GM12878 (cell line): ENCODE measurements at regions not wholly inside any gene's neighbourhood (a gene's known extent, or its start where the extent isn't known, plus 50 kb on each side); places are given as distances from the start of the nearest gene placed in this dataset.

ENCODE experiments used
- ATAC-seq: fragments of 200-7000 bp; cut with Tn5 transposase; 3 replicates; pipeline ENCODE4 v1.9.1; 2020; ENCODE audit warnings: mild to moderate bottlenecking, moderate library complexity
- BruUV-seq: library from RNA; stranded (reverse); fragments of 400-500 nt; replicated peaks from 2 replicates; lab custom pipeline; 2021; lab: Mats Ljungman, UMichigan
- CTCF ChIA-PET: fragments of 300-600 bp; sonication (Branson Sonifier 250); formaldehyde crosslinking; extraction: SDS; loops from one replicate; lab custom pipeline; 2021; ENCODE audit warnings: inconsistent platforms; lab: Yijun Ruan, JAX
- POLR2A ChIA-PET: fragments of 350-600 bp; formaldehyde crosslinking; extraction: SDS; loops from one replicate; lab custom pipeline; 2021; ENCODE audit warnings: inconsistent platforms; lab: Charles Lee
- RAD21 ChIA-PET: fragments of 300-600 bp; sonication (Branson Sonifier 250); formaldehyde crosslinking; loops from one replicate; lab custom pipeline; 2023; ENCODE audit warnings: antibody characterized with exemption; ENCODE audit not compliant: unreplicated experiment; lab: Charles Lee
- SMC1A ChIA-PET: fragments of 300-600 bp; sonication (Branson Sonifier 250); formaldehyde crosslinking; loops from one replicate; lab custom pipeline; 2023; ENCODE audit not compliant: unreplicated experiment, uncharacterized antibody; lab: Charles Lee
- DNase-seq: peaks from one replicate; pipeline ENCODE4 v3.0.0-alpha.2; 2011; ENCODE audit warnings: low read depth, low spot score
- FAIRE-seq: peaks from 3 replicates; lab custom pipeline; 2011; peaks lifted over from hg19 to GRCh38; lab: Jason Lieb, UNC
- H2AFZ ChIP-seq: 2 replicates; pipeline ENCODE4 v1.6.0; 2011; ENCODE audit warnings: low read depth, low read length, control low read depth; ENCODE audit not compliant: control insufficient read depth
- H3K27ac ChIP-seq: 2 replicates; pipeline ENCODE4 v1.5.1; 2011; ENCODE audit warnings: control low read depth; ENCODE audit not compliant: control insufficient read depth, insufficient read depth
- H3K27me3 ChIP-seq, 2 experiments: replicated peaks in 1 of 2; 2 replicates each; pipeline versions ENCODE4 v1.6.0 to v1.6.1; 2011; ENCODE audit warnings: low read length in 1 of 2; ENCODE audit not compliant: control insufficient read depth in 2 of 2, insufficient read depth in 2 of 2
- H3K36me3 ChIP-seq, 2 experiments: 2 replicates each; pipeline ENCODE4 v1.5.1; 2011; ENCODE audit warnings: low read length in 1 of 2; ENCODE audit not compliant: control insufficient read depth in 2 of 2, insufficient read depth in 2 of 2
- H3K4me1 ChIP-seq: 2 replicates; pipeline ENCODE4 v1.6.1; 2011; ENCODE audit warnings: mild to moderate bottlenecking, low read length, moderate library complexity, mixed read lengths; ENCODE audit not compliant: control insufficient read depth, insufficient read depth
- H3K4me2 ChIP-seq: 2 replicates; pipeline ENCODE4 v1.6.0; 2011; ENCODE audit warnings: control low read depth; ENCODE audit not compliant: control insufficient read depth, insufficient read depth
- H3K4me3 ChIP-seq: fragments of 200-600 bp; sonication (generic); 2 replicates; pipeline ENCODE4 v1.5.1; 2016
- H3K79me2 ChIP-seq: 2 replicates; pipeline ENCODE4 v1.6.0; 2011; ENCODE audit warnings: low read length; ENCODE audit not compliant: control insufficient read depth, insufficient read depth
- H3K9ac ChIP-seq: 2 replicates; pipeline ENCODE4 v1.8.0; 2011; ENCODE audit warnings: low read length, control low read depth, mixed read lengths; ENCODE audit not compliant: control insufficient read depth, insufficient read depth
- H3K9me3 ChIP-seq: replicated peaks from 3 replicates; pipeline ENCODE4 v1.5.1; 2011; ENCODE audit warnings: mild to moderate bottlenecking, low read length; ENCODE audit not compliant: control insufficient read depth, insufficient read depth
- H4K20me1 ChIP-seq: 2 replicates; pipeline ENCODE4 v1.6.0; 2011; ENCODE audit not compliant: control insufficient read depth, insufficient read depth
- BRCA1 ChIP-seq: IDR thresholded peaks from 2 replicates; pipeline ENCODE4 v1.6.1; 2011; ENCODE audit warnings: low read depth, low read length, improper control_type of control experiment
- HDAC6 ChIP-seq: fragments of 200-600 bp; sonication (generic); IDR thresholded peaks from one replicate; pipeline ENCODE4 v1.8.0; 2017; ENCODE audit warnings: antibody characterized with exemption; ENCODE audit not compliant: unreplicated experiment
- IKZF2 ChIP-seq, 2 experiments: fragments of 450-650 bp; IDR thresholded peaks; 2 replicates each; pipeline ENCODE4 v1.6.1; 2017; ENCODE audit warnings: mild to moderate bottlenecking in 2 of 2, moderate library complexity in 2 of 2
- RAD21 ChIP-seq: IDR thresholded peaks from 2 replicates; pipeline ENCODE4 v1.6.1; 2011; ENCODE audit warnings: mild to moderate bottlenecking, low read depth, low read length, moderate library complexity; ENCODE audit not compliant: insufficient read depth
- SMAD5 ChIP-seq: IDR thresholded peaks from 2 replicates; pipeline ENCODE4 v1.6.1; 2016; ENCODE audit warnings: antibody characterized with exemption, low read depth
- STAT1 ChIP-seq: fragments of 450-650 bp; conservative IDR thresholded peaks from 2 replicates; pipeline ENCODE4 v1.6.1; 2014; ENCODE audit warnings: antibody characterized with exemption, mild to moderate bottlenecking
- WGBS: methylation state at CpG from one replicate; pipeline ENCODE4 v1.1.6; 2016; ENCODE audit warnings: low lambda C conversion rate; ENCODE audit not compliant: insufficient replicate concordance, insufficient coverage; ENCODE audit errors: missing lambda C conversion rate; 5-methylcytosine and 5-hydroxymethylcytosine counted together
- in situ Hi-C: fragments of 300-500 bp; cut with MboI; formaldehyde crosslinking; loops from 9 replicates; pipeline ENCODE4 v1.14.3; 2018; ENCODE audit warnings: mixed read lengths
- intact Hi-C: fragments of 100-400 bp; cut with micrococcal nuclease; formaldehyde crosslinking; loops from one replicate; pipeline ENCODE4 v1.14.2; 2022; ENCODE audit not compliant: unreplicated experiment
- TF ChIP-seq, protein P1 (sequence below): fragments of 150-350 bp; IDR thresholded peaks from 2 replicates; pipeline ENCODE4 v1.6.1; 2016; ENCODE audit warnings: low read depth, low read length

DNA sequence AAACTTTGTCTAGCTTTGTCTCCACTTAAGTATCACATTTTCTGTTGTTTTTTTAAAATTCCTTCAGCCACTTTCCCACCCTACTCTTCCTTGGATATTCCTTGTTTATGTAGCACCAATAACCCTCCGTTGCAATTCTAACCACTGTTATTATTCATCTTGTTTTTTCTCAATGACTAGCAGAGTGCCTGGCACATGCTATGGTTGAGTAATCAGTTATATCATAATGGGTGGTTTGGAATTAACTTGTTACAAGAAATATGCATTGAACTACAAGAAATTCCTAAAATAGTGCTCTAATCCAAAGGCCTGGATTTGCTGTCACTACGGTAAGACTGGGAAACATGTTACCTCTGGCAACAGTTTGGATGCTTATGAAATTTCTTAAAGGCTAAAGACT, 756.6 kb downstream of the NOVA1 start:
- no peak overlapping the region for H3K9ac ChIP-seq
- H3K27me3 ChIP-seq = no peaks in the 10 kb centered on the region
- ATAC-seq (no peak), FAIRE-seq (no peak), DNase-seq (no peak)
- no peak overlapping the region for H3K4me3 ChIP-seq
- no peaks in the 10 kb centered on the region for H3K9me3 ChIP-seq
- RAD21 ChIA-PET = no interaction called here
- no peak for TF ChIP-seq STAT1
- no peak for TF ChIP-seq HDAC6
- TF ChIP-seq, protein P1, sequence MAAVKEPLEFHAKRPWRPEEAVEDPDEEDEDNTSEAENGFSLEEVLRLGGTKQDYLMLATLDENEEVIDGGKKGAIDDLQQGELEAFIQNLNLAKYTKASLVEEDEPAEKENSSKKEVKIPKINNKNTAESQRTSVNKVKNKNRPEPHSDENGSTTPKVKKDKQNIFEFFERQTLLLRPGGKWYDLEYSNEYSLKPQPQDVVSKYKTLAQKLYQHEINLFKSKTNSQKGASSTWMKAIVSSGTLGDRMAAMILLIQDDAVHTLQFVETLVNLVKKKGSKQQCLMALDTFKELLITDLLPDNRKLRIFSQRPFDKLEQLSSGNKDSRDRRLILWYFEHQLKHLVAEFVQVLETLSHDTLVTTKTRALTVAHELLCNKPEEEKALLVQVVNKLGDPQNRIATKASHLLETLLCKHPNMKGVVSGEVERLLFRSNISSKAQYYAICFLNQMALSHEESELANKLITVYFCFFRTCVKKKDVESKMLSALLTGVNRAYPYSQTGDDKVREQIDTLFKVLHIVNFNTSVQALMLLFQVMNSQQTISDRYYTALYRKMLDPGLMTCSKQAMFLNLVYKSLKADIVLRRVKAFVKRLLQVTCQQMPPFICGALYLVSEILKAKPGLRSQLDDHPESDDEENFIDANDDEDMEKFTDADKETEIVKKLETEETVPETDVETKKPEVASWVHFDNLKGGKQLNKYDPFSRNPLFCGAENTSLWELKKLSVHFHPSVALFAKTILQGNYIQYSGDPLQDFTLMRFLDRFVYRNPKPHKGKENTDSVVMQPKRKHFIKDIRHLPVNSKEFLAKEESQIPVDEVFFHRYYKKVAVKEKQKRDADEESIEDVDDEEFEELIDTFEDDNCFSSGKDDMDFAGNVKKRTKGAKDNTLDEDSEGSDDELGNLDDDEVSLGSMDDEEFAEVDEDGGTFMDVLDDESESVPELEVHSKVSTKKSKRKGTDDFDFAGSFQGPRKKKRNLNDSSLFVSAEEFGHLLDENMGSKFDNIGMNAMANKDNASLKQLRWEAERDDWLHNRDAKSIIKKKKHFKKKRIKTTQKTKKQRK = no peak
- TF ChIP-seq RAD21 = no peak
- no peak for TF ChIP-seq IKZF2 (IDR thresholded peaks at IDR 0.05)
- TF ChIP-seq SMAD5 = no peak
- TF ChIP-seq BRCA1 = no peak
- H4K20me1 ChIP-seq = no peaks in the 10 kb centered on the region
- BruUV-seq = no TSS peak
- no peak overlapping the region for H3K4me2 ChIP-seq
- no peak overlapping the region for H2AFZ ChIP-seq
- no peak overlapping the region for H3K27ac ChIP-seq
- no peaks in the 10 kb centered on the region for H3K36me3 ChIP-seq
- in situ Hi-C loops (no loop called here), intact Hi-C loops (no loop called here)
- H3K79me2 ChIP-seq = no peaks in the 10 kb centered on the region
- SMC1A ChIA-PET = no interaction called here
- POLR2A ChIA-PET = no interaction called here
- no peaks in the 10 kb centered on the region for H3K4me1 ChIP-seq
- WGBS = 23% methylated on average over 2 of the region's 2 CpGs
- CTCF ChIA-PET = no interaction called here
